GM21619 (cell line): ENCODE measurements at regions not wholly inside any gene's neighbourhood (a gene's known extent, or its start where the extent isn't known, plus 50 kb on each side); places are given as distances from the start of the nearest gene placed in this dataset.

Experiments used
- ATAC-seq: cut with Tn5 transposase; IDR thresholded peaks from one replicate; pipeline ENCODE4 v1.9.1; 2021; ENCODE audit not compliant: unreplicated experiment

GRCh38 chr3:180283251-180283650 lies 246.5 kb upstream of the PEX5L start:
- no peak for ATAC-seq

- no peak for ATAC-seq
Measured at GRCh38 chr3:180284331-180285110, 247.8 kb upstream of the PEX5L start.

GRCh38 chr3:180287703-180288102 lies 251.0 kb upstream of the PEX5L start:
- ATAC-seq: no peak

GRCh38 chr3:180288816-180289215 lies 252.1 kb upstream of the PEX5L start:
- ATAC-seq: no peak

- no peak for ATAC-seq
Measured at GRCh38 chr3:180290300-180290699, 253.6 kb upstream of the PEX5L start.

GRCh38 chr3:180294282-180295027 lies 257.7 kb upstream of the PEX5L start:
- no peak for ATAC-seq

GRCh38 chr3:180295811-180296210 lies 259.1 kb upstream of the PEX5L start:
- ATAC-seq: no peak

GRCh38 chr3:180296971-180297370 lies 260.2 kb upstream of the PEX5L start:
- ATAC-seq: no peak

GRCh38 chr3:180306155-180306554 lies 269.4 kb upstream of the PEX5L start:
- no peak for ATAC-seq

GRCh38 chr3:180306691-180307090 lies 270.0 kb upstream of the PEX5L start:
- no peak for ATAC-seq

- ATAC-seq: no peak
Measured at GRCh38 chr3:180311242-180311641, 274.5 kb upstream of the PEX5L start.

GRCh38 chr3:180316321-180316720 lies 279.6 kb upstream of the PEX5L start:
- no peak for ATAC-seq

- no peak for ATAC-seq
Measured at GRCh38 chr3:180319461-180319860, 282.5 kb upstream of the TTC14 start.

GRCh38 chr3:180320631-180321030 lies 281.3 kb upstream of the TTC14 start:
- no peak for ATAC-seq

- no peak for ATAC-seq
Measured at GRCh38 chr3:180321534-180321933, 280.4 kb upstream of the TTC14 start.

- no peak for ATAC-seq
Measured at GRCh38 chr3:180322829-180323228, 279.1 kb upstream of the TTC14 start.

GRCh38 chr3:180324791-180325190 lies 277.2 kb upstream of the TTC14 start:
- no peak for ATAC-seq

- ATAC-seq: no peak
Measured at GRCh38 chr3:180325533-180325932, 276.4 kb upstream of the TTC14 start.

- ATAC-seq: no peak
Measured at GRCh38 chr3:180325958-180326357, 276.0 kb upstream of the TTC14 start.

- peak; percentile 75 for ATAC-seq
Measured at GRCh38 chr3:180329187-180329586, 272.8 kb upstream of the TTC14 start.

GRCh38 chr3:180329847-180330246 lies 272.1 kb upstream of the TTC14 start:
- no peak for ATAC-seq

GRCh38 chr3:180330440-180330839 lies 271.5 kb upstream of the TTC14 start:
- ATAC-seq: no peak
